K562 (cell line): ENCODE measurements at regions not wholly inside any gene's neighbourhood (a gene's known extent, or its start where the extent isn't known, plus 50 kb on each side); places are given as distances from the start of the nearest gene placed in this dataset.

Source experiments
- ATAC-seq: fragments of 200-7000 bp; cut with Tn5 transposase; 3 replicates; pipeline ENCODE4 v1.9.1; 2020; ENCODE audit warnings: moderate library complexity
- BruUV-seq: library from RNA; stranded (reverse); fragments of 400-500 nt; replicated peaks from 2 replicates; lab custom pipeline; 2021; lab: Mats Ljungman, UMichigan
- CTCF ChIA-PET: fragments of 300-600 bp; formaldehyde crosslinking; extraction: SDS; loops from one replicate; lab custom pipeline; 2021; ENCODE audit warnings: low intra/inter-chr PET ratio; lab: Yijun Ruan, JAX
- POLR2A ChIA-PET: fragments of 300-600, 350-650 bp; sonication (Branson Sonifier 250); formaldehyde crosslinking; extraction: SDS; loops from one replicate; lab custom pipeline; 2021; ENCODE audit warnings: antibody characterized with exemption, inconsistent platforms; lab: Yijun Ruan, JAX
- DNase-seq, 4 experiments: peaks; one replicate each; pipeline versions ENCODE4 v3.0.0 to v3.0.0-alpha.2; 2011 to 2018; ENCODE audit warnings: low spot score in 3 of 4, mixed read lengths in 3 of 4; ENCODE audit errors: extremely low read depth in 1 of 4
- FAIRE-seq: peaks from 2 replicates; lab custom pipeline; 2011; peaks lifted over from hg19 to GRCh38; lab: Jason Lieb, UNC
- H2AFZ ChIP-seq: 2 replicates; pipeline ENCODE4 v1.6.0; 2011; ENCODE audit warnings: low read depth, low read length, control low read depth, inconsistent platforms
- H3K27ac ChIP-seq: fragments of 200-600 bp; 3 replicates; pipeline ENCODE4 v1.8.0; 2011; ENCODE audit warnings: low read depth, mild to moderate bottlenecking, control low read depth, inconsistent platforms, low read length, moderate library complexity, mixed read lengths; ENCODE audit errors: extremely low read depth
- H3K27me3 ChIP-seq, 2 experiments: fragments of 300-600 bp in 1 of 2; 2 replicates in 1 of 2; 3 replicates in 1 of 2; pipeline versions ENCODE4 v1.6.0 to v1.8.0; 2011; ENCODE audit warnings: inconsistent platforms in 2 of 2, low read length in 2 of 2, mild to moderate bottlenecking in 1 of 2, mixed read lengths in 1 of 2, moderate library complexity in 1 of 2; ENCODE audit not compliant: control insufficient read depth in 2 of 2, insufficient read depth in 2 of 2
- H3K36me3 ChIP-seq: fragments of 300-600 bp; 3 replicates; pipeline ENCODE4 v1.8.0; 2011; ENCODE audit warnings: mild to moderate bottlenecking, low read length, inconsistent platforms; ENCODE audit not compliant: control insufficient read depth, insufficient read depth
- H3K4me1 ChIP-seq, 2 experiments: fragments of 200-600 bp in 1 of 2; replicated peaks in 1 of 2; 2 replicates in 1 of 2; 3 replicates in 1 of 2; pipeline versions ENCODE4 v1.5.1 to v1.8.0; 2011; ENCODE audit warnings: inconsistent platforms in 2 of 2, low read length in 2 of 2, mild to moderate bottlenecking in 1 of 2, mixed read lengths in 1 of 2, moderate library complexity in 1 of 2; ENCODE audit not compliant: control insufficient read depth in 2 of 2, insufficient read depth in 2 of 2
- H3K4me2 ChIP-seq: 2 replicates; pipeline ENCODE4 v1.6.1; 2011; ENCODE audit warnings: low read length, control low read depth, inconsistent platforms, mixed read lengths; ENCODE audit not compliant: insufficient read depth
- H3K4me3 ChIP-seq: fragments of 200-600 bp; sonication (generic), shearing (Covaris generic); 2 replicates; pipeline ENCODE4 v1.5.1; 2016; ENCODE audit warnings: control low read depth, inconsistent platforms
- H3K79me2 ChIP-seq: fragments of 200-600 bp; 3 replicates; pipeline ENCODE4 v1.8.0; 2011; ENCODE audit warnings: low read length, inconsistent platforms; ENCODE audit not compliant: control insufficient read depth, insufficient read depth
- H3K9ac ChIP-seq, 2 experiments: 2 replicates each; pipeline versions ENCODE4 v1.6.0 to v1.6.1; 2011; ENCODE audit warnings: low read depth in 2 of 2, low read length in 2 of 2, control low read depth in 1 of 2, inconsistent platforms in 1 of 2, mild to moderate bottlenecking in 1 of 2, mixed read lengths in 1 of 2; ENCODE audit not compliant: insufficient read depth in 1 of 2
- H3K9me1 ChIP-seq: one replicate; pipeline ENCODE4 v1.6.0; 2011; ENCODE audit warnings: inconsistent platforms, mild to moderate bottlenecking, low read length, moderate library complexity; ENCODE audit not compliant: control insufficient read depth, insufficient read depth
- H3K9me3 ChIP-seq: replicated peaks from 2 replicates; pipeline ENCODE4 v1.5.1; 2011; ENCODE audit warnings: low read depth, low read length, inconsistent platforms; ENCODE audit not compliant: control insufficient read depth, insufficient read depth
- H4K20me1 ChIP-seq: replicated peaks from 2 replicates; pipeline ENCODE4 v1.6.1; 2011; ENCODE audit warnings: low read length, inconsistent platforms, mixed read lengths; ENCODE audit not compliant: control insufficient read depth, insufficient read depth
- SIN3B ChIP-seq: fragments of 450-650 bp; IDR thresholded peaks from 2 replicates; pipeline ENCODE4 v1.6.1; 2017; ENCODE audit warnings: low read depth, mild to moderate bottlenecking, moderate library complexity
- STAT5A ChIP-seq: IDR thresholded peaks from 2 replicates; pipeline ENCODE4 v1.6.1; 2012; ENCODE audit warnings: low read length, inconsistent platforms, borderline replicate concordance
- ZNF395 ChIP-seq: fragments of 200-800 bp; sonication (Bioruptor generic); IDR thresholded peaks from 2 replicates; pipeline ENCODE4 v1.6.1; 2017; ENCODE audit warnings: missing genetic modification characterization, missing compliant biosample characterization
- WGBS: fragments of 100-300 bp; shearing (Covaris generic); methylation state at CpG from one replicate; pipeline ENCODE4 v1.1.6; 2016; ENCODE audit warnings: low coverage, mixed read lengths; ENCODE audit not compliant: insufficient coverage; ENCODE audit errors: missing lambda C conversion rate; 5-methylcytosine and 5-hydroxymethylcytosine counted together
- in situ Hi-C: fragments of 300-500 bp; cut with MboI; formaldehyde crosslinking; loops from 4 replicates; pipeline ENCODE4 v1.15.0; 2018; ENCODE audit warnings: inconsistent platforms, mixed read lengths
- intact Hi-C: fragments of 100-400 bp; cut with micrococcal nuclease; formaldehyde crosslinking; loops from 2 replicates; pipeline ENCODE4 v1.14.2; 2022
- TF ChIP-seq, protein P1 (sequence below): fragments of 250-450 bp; sonication (Bioruptor Pico); IDR thresholded peaks from 2 replicates; pipeline ENCODE4 v1.5.0; 2021

DNA sequence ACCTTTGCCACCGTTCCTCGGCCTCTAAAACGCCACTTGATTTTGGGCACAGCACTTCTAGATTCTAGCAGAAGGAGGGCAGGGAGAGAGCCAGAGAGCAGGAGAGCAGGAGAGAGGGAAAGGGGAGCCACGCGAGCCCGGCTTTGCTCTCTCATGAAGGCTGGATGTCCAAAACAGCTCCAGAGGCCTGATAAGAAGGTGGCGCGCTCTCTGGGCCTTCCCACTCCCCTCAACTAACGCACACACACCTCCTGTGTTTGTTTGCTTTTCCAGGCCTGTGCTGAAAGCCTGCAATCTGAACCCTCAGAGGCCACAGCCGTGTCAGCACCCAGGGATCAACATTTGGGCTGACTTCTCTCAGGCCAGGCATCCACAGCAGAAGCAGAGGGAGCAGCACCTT is 184.8 kb upstream of the SOX11 start:
- no TSS peak for BruUV-seq
- intact Hi-C loops = no loop called here
- no peak for TF ChIP-seq SIN3B
- TF ChIP-seq, protein P1, sequence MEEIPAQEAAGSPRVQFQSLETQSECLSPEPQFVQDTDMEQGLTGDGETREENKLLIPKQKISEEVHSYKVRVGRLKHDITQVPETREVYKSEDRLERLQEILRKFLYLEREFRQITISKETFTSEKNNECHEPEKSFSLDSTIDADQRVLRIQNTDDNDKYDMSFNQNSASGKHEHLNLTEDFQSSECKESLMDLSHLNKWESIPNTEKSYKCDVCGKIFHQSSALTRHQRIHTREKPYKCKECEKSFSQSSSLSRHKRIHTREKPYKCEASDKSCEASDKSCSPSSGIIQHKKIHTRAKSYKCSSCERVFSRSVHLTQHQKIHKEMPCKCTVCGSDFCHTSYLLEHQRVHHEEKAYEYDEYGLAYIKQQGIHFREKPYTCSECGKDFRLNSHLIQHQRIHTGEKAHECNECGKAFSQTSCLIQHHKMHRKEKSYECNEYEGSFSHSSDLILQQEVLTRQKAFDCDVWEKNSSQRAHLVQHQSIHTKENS = no peak
- TF ChIP-seq STAT5A = no peak
- TF ChIP-seq ZNF395 = no peak

More for the DNA sequence above, 184.8 kb upstream of the SOX11 start:
- Histone ChIP-seq H3K9me3 (peaks cover 4% of the 10 kb centered on the region), H3K27me3 (no peaks in the 10 kb centered on the region), H3K9me1 (no peaks in the 10 kb centered on the region), H2AFZ (no peak overlapping the region), H3K4me1 (no peaks in the 10 kb centered on the region), H3K79me2 (no peaks in the 10 kb centered on the region), H3K27ac (no peak overlapping the region), H3K36me3 (no peaks in the 10 kb centered on the region), H4K20me1 (no peaks in the 10 kb centered on the region), H3K4me3 (no peak overlapping the region), H3K4me2 (no peak overlapping the region), H3K9ac (no peak overlapping the region)
- WGBS = 2% methylated on average over 7 of the region's 10 CpGs
- no peak for DNase-seq
- CTCF ChIA-PET = no interaction called here
- no peak for FAIRE-seq
- POLR2A ChIA-PET = no interaction called here
- ATAC-seq = no peak
- in situ Hi-C loops = no loop called here
